Liver (tissue), 3 donors: ENCODE measurements at regions not wholly inside any gene's neighbourhood (a gene's known extent, or its start where the extent isn't known, plus 50 kb on each side); places are given as distances from the start of the nearest gene placed in this dataset.

Source experiments
- ATF3 ChIP-seq: IDR thresholded peaks from 2 replicates; pipeline ENCODE4 v1.6.1; 2016; ENCODE audit warnings: antibody characterized with exemption
- CTCF ChIP-seq: fragments of 150-350 bp; IDR thresholded peaks from 2 replicates; pipeline ENCODE4 v1.5.1; 2017; ENCODE audit warnings: improper control_type of control experiment, low read depth, low read length; ENCODE audit not compliant: missing input control
- donor health status: healthy.
- donor health status: healthy.

- TF ChIP-seq CTCF: no peak
- TF ChIP-seq ATF3: no peak
These were observed 192.3 kb downstream of the ZNF326 start for GRCh38 chr1:90187323-90187585.
